Left colon (tissue), 2 donors: ENCODE measurements at regions not wholly inside any gene's neighbourhood (a gene's known extent, or its start where the extent isn't known, plus 50 kb on each side); places are given as distances from the start of the nearest gene placed in this dataset.
A peak's percentile ranks its signal among the peaks of the same experiment; 100 is the strongest.
"Not testable (repeated sequence)": the region's sequence is repeated elsewhere in the genome, so short reads cannot be mapped to it uniquely, and the experiment has no call there.

Experiments
- ATAC-seq: fragments of 200-7000 bp; cut with Tn5 transposase; one replicate; pipeline ENCODE4 v1.9.1; 2020; ENCODE audit warnings: mild to moderate bottlenecking, moderate library complexity
- DNase-seq, 2 donors: peaks; one replicate each; pipeline ENCODE4 v3.0.0-alpha.2; 2020
- intact Hi-C, 2 donors: fragments of 100-400 bp; cut with DNase I in 1 of 2; cut with micrococcal nuclease in 1 of 2; formaldehyde crosslinking; loops; one replicate each; pipeline versions ENCODE4 v1.11.2 to v1.14.0; 2022; cut with DNase I, micrococcal nuclease
- donor health status: DM: no; HTN: no; CAD: no.
- donor health status: DM: yes; HTN: yes; CAD: no.

- ATAC-seq (no peak), DNase-seq (no peak)
- intact Hi-C loops: no loop called here
These were observed 113.9 kb upstream of the IMMP2L start for GRCh38 chr7:111676167-111676566.

- ATAC-seq (no peak), DNase-seq (no peak)
- intact Hi-C loops: no loop called here
These were observed 110.6 kb upstream of the IMMP2L start for GRCh38 chr7:111672901-111673300.

DNA sequence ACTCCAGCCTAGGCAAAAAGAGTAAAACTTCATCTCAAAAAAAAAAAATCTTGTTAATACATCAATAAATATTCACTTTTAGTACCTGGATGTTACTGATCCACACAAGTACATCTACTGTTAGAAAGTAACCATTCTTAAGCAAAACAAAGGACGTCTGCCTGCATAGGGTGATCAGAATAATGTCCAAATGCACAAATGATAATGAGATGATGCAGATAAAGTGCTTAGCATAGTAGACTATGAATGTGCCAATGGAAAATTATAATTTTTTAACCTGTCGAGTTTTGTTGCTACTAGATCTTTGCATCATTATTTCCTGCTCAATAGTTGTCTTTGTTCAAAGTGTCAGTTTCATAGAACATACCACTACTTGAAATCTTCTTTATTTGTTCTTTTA is 109.6 kb upstream of the IMMP2L start:
- no peak for ATAC-seq
- intact Hi-C loops: no loop called here

DNA sequence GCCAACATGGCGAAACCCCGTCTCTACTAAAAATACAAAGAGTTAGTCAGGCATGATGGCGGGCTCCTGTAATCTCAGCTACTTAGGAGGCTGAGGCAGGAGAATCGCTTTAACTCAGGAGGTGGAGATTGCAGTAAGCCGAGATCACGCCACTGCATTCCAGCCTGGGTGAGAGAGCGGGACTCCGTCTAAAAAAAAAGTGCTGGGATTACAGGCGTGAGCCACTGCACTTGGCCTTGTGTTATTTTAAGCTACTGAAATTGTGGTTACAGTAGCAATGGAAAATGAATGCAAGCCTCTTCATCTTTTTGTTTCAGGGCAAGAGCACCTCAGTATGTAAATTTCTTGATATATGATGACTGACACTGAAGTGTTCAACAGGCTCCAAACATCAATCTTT is 106.4 kb upstream of the IMMP2L start:
- DNase-seq (no peak), ATAC-seq (no peak)
- intact Hi-C loops: no loop called here

More for the DNA sequence above, 109.6 kb upstream of the IMMP2L start:
- no peak for DNase-seq

DNA sequence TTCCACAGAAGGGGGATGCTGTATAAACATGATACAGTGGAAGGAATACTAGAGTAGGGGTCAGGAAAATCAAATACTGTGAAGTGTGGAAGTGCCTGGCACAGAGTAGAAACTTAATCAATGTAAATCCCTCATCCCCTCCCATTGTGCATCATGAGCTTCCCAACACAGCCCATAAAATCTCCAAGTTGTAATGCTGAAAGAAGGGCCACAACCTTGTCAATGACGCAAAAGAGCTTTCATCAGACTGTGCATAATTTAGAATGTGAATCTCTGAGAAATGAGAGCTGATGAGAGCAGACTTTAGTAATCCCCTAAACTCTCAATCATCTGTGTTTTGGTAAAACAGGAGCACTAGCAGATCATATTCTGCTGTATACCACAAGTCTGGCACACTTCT is 105.2 kb upstream of the IMMP2L start:
- ATAC-seq (no peak), DNase-seq (no peak)
- intact Hi-C loops: no loop called here

GRCh38 chr7:111666260-111666659 is 104.0 kb upstream of the IMMP2L start:
- intact Hi-C loops: no loop called here
- DNase-seq (no peak), ATAC-seq (no peak)

DNA sequence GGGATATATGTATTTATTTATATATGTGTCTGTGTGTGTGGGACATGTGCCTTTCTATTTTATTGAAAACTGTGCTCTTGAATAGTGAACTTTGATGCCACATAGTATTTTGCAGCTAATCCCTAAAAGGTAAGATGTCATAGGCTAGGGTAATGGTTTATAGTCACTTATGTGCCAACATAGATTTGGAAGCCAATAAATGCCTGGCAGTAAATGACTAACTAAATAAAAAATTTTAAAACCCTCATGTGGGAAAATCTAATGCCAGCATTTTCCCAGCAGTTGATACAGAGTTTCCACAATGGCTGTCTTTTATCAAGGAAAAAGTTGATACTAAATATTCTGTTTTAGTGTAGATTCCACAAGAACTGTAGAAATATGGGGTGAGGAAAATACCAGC is 101.5 kb upstream of the IMMP2L start:
- no peak for ATAC-seq
- DNase-seq: no peak
- intact Hi-C loops: no loop called here

DNA sequence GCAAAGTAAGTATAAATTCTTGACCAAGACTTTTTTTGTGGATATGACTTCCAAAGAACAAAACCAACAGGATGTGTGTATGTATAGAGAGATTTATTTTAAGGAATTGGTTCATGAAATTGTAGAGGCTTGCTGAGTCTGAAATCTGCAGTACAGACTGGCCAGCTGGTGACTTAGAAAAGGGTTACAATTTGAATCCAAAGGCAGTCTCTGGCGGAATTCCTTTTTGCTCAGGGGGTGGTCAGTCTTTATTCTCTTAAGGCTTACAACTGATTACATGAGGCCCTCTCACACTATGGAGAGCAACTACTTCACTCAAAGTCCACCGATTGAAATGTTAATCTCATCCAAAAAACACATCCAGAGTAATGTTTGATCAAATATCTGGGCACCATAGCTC is 100.1 kb upstream of the IMMP2L start:
- DNase-seq: no peak
- intact Hi-C loops: no loop called here

DNA sequence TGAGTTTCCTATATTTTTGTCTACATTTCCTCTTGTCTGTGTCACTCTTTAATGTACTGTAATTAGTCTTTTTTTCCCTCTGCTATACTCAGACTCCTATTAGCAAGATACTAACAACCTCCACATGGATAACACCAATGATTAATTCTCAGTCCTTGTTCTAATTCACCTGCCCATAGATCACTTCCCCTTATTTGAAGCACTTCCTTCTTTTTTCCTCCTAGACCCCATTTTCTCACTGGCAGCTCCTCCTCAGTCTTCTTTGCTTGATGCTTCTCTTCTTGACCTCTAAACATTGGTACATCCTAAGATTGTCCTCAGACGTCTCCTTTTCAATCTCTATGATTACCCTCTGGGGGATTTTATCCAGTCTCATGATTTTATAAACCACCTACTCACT is 98.2 kb upstream of the IMMP2L start:
- intact Hi-C loops: no loop called here
- DNase-seq: no peak

More for the DNA sequence above, 100.1 kb upstream of the IMMP2L start:
- ATAC-seq: no peak

GRCh38 chr7:111658546-111658945 is 96.3 kb upstream of the IMMP2L start:
- ATAC-seq (no peak), DNase-seq (no peak)
- intact Hi-C loops: no loop called here

More for the DNA sequence above, 98.2 kb upstream of the IMMP2L start:
- ATAC-seq: no peak

GRCh38 chr7:111657018-111657417 is 94.7 kb upstream of the IMMP2L start:
- intact Hi-C loops: no loop called here
- ATAC-seq (no peak), DNase-seq (no peak)

- intact Hi-C loops: no loop called here
- no peak for ATAC-seq
- DNase-seq: no peak
These were observed 92.1 kb upstream of the IMMP2L start for GRCh38 chr7:111654343-111654742.

- DNase-seq (no peak), ATAC-seq (no peak)
- intact Hi-C loops: no loop called here
These were observed 91.6 kb upstream of the IMMP2L start for GRCh38 chr7:111653846-111654245.

DNA sequence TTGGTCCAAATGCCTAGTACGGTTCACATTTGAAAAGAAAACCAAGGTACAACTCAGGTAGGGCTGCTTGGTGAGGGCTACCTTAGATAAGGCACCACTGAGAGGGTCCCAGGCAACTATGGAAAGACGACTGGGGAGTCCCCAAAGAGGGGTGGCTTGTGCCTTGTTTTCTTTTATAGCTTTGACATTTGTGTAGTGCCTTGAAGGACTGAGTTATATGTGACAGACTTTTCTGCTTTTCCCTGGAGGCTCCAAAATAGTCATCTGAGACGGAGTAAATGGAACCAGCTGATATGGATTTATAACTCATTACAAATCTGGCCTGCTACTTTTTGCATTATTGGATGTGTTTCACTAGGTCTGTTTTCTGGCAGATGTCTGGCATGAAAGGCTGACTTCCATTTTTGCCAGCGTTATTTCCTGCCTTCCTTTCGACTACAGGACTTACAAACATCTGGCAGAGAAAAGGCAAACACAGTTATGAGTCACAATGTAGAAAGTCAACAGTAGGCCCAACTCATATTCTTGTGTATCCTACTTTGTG is 88.2 kb upstream of the IMMP2L start:
- no peak for DNase-seq
- ATAC-seq: peak; percentile 63
- intact Hi-C loops: no loop called here

GRCh38 chr7:111647881-111648280 is 85.6 kb upstream of the IMMP2L start:
- no peak for ATAC-seq
- DNase-seq: no peak
- intact Hi-C loops: no loop called here

DNA sequence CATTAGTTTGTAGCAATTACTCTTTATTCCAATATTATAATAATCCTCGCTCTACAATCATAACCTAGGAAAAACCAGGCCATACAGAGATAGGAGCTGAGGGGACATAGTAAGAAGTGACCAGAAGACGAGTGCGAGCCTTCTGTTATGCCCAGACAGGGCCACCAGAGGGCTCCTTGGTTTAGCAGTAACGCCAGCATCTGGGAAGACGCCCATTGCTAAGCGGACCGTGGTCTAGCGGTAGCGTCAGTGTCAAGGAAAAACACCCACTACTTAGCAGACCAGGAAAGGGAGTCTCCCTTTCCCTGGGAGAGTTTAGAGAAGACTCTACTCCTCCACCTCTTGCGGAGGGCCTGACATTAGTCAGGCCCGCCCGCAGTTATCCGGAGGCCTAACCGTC is 82.3 kb upstream of the IMMP2L start:
- intact Hi-C loops, ATAC-seq, DNase-seq: not testable (repeated sequence)

DNA sequence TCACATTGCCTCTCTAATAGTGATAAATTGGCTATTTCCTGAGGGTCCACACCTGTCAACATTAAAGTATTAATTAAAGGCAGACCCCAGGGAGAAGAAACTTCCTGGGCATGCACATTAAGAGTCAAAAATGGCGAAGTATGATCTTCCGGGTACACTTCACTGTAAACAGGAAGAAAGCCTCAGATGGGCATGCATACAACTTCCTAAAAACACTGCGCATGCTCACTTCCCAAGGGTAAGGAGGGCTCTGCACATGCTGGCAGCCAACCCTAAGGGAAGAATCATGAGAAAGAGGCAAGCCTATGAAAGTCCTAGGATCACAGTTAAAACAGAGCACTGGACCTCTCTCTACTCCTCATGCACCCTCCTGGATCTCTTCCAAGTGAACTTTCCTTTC is 80.1 kb upstream of the IMMP2L start:
- DNase-seq (no peak), ATAC-seq (no peak)
- intact Hi-C loops: no loop called here

GRCh38 chr7:111640416-111640815 is 78.1 kb upstream of the IMMP2L start:
- no peak for ATAC-seq
- intact Hi-C loops: no loop called here
- no peak for DNase-seq

DNA sequence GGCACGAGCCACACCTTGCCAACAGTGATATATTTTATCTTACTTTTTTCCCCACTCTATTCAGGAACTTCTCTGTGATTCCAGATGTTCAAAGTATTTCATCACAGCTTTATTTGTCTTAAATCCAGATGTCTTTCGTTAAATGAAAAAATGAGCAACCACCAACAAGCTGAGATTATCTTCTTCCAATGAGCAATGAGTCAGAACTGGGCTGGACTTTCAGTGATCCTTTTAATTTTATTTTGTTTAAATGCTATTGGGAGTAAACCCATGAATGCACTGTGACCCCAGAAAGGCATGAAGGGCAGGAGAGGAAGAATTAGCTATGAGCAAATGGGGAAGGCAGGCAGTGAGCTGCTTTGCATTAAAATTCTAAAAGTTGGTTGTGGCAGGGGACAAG is 77.6 kb upstream of the IMMP2L start:
- intact Hi-C loops: no loop called here
- DNase-seq (no peak), ATAC-seq (no peak)

- intact Hi-C loops: no loop called here
- no peak for ATAC-seq
- no peak for DNase-seq
These were observed 75.8 kb upstream of the IMMP2L start for GRCh38 chr7:111638078-111638477.

GRCh38 chr7:111633878-111634277 is 71.6 kb upstream of the IMMP2L start:
- intact Hi-C loops: no loop called here
- DNase-seq (no peak), ATAC-seq (no peak)

GRCh38 chr7:111630862-111631261 is 68.6 kb upstream of the IMMP2L start:
- ATAC-seq (no peak), DNase-seq (no peak)
- intact Hi-C loops: no loop called here
